A673 (cell line): ENCODE measurements at regions not wholly inside any gene's neighbourhood (a gene's known extent, or its start where the extent isn't known, plus 50 kb on each side); places are given as distances from the start of the nearest gene placed in this dataset.

Experiments
- CTCF ChIP-seq: fragments of 300-800, 200-600 bp; sonication (generic); conservative IDR thresholded peaks from 2 replicates; pipeline ENCODE4 v1.5.1; 2017; ENCODE audit warnings: low read depth, mild to moderate bottlenecking, antibody characterized with exemption, low read length, moderate library complexity, mixed read lengths
- EZH2 ChIP-seq: fragments of 200-600 bp; sonication (generic); IDR thresholded peaks from 2 replicates; pipeline ENCODE4 v1.6.1; 2017; ENCODE audit warnings: borderline replicate concordance, low read depth, mild to moderate bottlenecking, mixed read lengths, antibody characterized with exemption, low read length; ENCODE audit not compliant: poor library complexity, severe bottlenecking

DNA sequence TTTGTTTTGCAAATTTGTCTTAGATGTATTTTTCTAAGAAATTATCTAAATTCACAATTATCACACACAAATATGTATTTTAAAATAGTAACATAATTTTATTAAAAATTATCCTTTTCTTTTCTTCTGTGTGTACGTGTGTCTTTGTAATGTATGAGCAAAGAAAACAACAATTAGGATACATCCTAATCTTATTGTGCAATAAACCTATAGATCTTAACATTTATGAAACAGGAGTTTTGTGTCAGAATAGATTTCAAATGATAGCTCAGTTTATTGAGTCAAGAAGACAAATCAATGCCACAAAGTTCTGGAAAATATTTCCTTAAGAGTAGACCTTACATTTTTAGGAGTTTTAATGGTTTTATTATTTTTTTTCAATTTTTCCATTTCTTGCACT lies 212.2 kb downstream of the KCNJ3 start:
- TF ChIP-seq CTCF = no peak
- no peak for TF ChIP-seq EZH2
